DMS 273 (cell line): ENCODE measurements at regions not wholly inside any gene's neighbourhood (a gene's known extent, or its start where the extent isn't known, plus 50 kb on each side); places are given as distances from the start of the nearest gene placed in this dataset.
"Not testable (repeated sequence)": the region's sequence is repeated elsewhere in the genome, so short reads cannot be mapped to it uniquely, and the experiment has no call there.

Source experiments
- DNase-seq: peaks from one replicate; lab custom pipeline; 2025; ENCODE audit not compliant: unreplicated experiment; lab: John Stamatoyannopoulos, UW

DNA sequence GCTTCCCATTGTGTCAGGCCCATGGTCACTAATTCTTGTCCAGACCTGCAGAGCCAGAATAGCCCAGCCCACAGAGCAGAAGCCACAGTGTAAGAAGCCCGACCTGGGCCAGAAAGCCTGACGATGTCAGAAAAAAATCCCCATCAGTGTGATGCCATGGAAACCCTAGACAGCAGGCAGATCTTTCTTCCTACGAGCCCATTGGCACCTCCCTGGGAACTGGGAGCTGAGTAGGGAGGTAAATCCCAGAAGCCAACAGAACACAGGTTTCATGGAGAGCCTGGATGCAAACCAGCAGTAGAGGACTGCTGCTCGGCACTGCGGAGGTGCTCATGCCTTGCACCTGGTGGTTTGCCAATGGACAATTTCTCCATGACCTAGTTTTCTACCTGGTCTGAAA lies 82.2 kb upstream of the SLC22A16 start:
- DNase-seq, result no peak

DNA sequence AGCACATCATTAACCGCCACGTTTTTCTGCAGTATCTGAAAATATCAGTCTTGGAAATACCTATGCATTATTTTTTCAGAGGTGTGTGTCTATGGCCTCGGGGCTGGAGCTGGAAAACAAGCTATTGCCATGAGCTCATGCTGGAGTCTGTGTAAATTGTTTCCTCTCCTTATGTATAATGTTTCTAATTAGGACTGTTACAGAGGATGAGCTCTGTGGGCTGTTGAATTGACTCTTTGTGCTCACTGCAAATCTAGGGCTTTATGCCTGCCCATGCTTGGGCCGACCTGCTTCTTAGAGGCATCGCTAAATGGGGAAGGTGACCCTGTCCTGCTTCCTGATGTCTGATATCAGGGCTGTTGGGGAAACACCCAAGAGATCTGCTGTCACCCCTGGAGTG lies 80.8 kb upstream of the SLC22A16 start:
- DNase-seq, result no peak

DNA sequence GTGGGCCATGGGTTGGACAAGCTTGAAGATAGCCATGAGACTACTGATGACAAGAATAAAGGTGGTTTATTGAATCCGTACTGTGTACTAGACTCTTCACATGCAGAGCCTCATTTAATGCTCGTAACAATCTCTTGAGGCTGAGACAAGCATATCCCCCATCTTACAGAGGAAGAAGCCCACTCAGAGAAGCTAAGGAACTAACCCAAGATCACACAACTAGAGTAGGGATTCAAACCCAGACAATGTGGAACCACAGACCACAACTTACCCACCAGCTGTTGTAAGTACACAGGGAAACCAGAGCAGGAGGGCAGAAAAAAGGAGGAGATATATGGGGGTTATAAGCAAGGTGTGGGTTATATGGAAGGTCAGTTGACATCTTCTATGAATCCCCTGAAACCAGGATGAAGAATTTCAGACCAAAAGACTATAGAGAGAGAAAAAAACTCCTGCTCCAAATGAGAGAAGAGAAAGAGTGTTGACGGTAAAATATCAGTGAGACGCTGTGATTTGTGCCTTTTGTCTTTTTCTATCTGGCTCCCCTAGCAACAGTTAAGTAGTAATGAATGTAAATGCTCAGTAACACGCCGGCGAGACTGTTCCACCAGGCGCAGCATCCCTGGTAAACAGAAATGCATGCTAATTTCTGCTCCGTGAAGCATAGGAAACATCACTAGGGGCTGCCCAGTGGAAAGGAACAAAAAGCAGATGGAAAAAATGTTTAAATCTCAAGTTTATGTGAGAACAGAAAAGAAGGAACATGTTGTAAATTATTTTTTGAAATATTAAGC lies 80.1 kb upstream of the SLC22A16 start:
- DNase-seq, result no peak

DNA sequence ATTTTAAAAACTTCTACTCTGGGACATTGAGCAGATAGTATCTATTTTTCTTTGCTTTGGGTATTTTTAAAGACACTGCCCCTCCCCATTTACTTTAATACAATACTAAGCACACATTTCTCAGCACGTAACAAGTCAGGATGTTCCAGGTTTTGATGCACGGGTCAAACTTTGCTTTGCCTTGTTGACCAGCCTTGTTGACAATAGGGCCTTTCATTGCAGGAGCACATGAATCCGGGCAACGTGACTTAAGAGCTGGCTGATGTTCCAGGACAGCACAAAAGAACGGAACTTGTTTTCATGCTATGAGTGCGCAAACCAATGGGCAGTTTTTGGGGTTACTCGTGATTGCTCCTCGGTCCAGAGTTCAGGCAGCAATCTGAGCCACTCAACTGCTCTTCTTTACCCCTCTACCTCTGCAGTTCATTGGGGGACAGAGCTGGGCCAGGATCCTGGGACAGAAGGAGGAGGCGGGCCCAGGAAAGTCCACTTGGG lies 78.6 kb upstream of the SLC22A16 start:
- no peak for DNase-seq

DNA sequence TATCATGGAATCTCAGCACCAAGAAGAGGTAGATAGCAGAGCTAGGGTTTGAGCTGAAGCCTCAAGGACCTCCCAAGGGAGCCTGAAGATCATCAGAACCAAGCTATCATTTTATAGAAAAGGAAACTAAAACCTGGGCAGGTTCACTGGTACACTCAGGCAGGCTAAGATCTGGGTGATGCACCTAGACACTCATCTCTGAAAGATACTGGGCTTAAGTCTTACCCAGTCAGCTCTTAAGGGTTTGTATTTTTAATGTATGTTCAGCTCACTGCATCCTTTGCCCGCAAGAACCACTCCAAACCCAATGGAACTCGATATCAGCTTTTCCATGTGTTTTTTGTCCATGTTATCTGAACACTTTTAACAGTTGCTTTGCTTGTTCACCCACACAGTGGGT lies 78.0 kb upstream of the SLC22A16 start:
- no peak for DNase-seq

DNA sequence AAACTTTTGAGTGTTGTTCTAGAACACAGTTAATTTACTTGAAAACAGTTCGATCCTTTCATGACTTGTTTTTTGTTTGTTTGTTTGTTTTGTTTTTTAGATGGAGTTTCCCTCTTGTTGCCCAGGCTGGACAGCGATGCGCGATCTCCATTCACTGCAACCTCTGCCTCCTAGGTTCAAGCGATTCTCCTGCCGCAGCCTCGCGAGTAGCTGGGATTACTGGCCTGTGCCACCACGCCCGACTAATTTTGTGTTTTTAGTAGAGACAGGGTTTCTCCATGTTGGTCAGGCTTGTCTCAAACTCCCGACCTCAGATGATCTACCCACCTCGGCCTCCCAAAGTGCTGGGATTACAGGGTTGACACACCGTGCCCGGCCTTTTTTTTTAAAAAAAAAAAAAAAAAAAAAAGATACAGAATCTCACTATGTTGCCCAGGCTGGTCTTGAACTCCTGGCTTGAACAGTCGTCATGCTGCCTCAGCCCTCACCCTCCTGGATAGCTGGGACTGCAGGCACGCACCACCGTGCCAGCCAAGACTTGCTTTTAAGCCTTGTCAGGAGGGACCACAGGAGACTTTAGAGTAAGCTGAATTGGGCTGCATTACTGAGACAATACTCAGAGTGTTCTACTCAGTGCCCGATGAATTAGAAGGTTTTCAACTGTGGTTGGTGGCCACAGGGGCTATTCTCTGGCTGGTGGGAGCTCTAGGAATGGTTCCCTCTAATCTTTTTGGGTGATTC lies 76.7 kb upstream of the SLC22A16 start:
- no peak for DNase-seq

DNA sequence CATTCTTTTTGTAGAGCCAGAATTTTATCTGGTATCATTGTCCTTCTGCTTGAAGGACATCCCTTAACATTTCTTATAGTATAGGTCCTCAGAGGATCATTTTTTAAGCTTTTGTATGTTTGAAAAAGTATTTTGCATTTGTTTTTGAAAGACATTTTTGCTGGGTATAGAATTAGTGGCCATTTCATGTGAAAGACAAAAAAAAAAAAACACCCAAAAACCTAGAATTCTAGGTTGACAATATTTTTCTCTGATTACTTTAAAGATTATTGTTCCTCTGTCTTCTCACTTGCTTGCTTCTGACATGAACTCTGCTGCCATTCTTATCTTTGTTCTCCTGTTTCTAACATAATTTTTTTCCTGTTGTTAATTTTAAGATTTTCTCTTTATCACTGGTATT lies 75.7 kb upstream of the SLC22A16 start:
- no peak for DNase-seq

DNA sequence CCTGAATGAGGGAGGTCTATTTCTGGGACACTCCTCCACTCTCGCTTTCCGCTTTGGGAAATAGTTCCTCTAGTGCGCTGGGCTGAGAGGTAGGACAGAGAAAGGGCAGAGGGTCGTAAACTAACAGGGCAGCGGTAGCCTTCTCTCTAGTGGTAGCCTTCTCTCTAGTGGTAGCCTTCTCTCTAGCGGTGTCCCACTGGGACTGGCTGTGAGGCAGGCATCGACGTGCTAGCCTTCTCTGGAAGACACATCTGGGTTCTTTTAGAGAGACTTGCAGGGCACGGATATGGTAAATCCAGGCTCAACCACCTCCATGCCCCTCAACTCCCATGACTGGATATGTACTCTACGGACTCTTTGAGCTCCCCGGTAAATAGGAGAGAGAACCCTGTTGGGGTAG lies 74.7 kb upstream of the SLC22A16 start:
- DNase-seq, result no peak

DNA sequence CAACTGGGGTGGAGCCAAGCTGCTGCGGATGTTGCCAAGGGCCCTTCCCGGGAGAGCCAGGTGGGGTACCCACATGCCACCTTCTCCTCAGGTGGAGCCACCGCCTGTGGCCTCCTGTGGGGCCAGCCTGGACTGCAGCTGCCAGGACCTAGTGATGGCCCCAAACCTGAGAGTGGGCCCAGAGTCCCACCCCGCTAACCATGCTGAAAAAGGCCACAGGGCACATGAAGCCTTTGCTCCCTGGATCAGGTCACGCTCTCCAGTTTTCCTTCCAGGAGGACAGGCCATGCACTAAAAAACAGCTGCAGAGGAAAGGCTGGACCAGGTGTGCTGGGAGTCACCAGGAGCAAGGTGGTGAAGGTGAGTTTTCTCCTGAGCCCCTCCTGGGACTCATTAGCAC lies 73.9 kb upstream of the SLC22A16 start:
- DNase-seq, result no peak

DNA sequence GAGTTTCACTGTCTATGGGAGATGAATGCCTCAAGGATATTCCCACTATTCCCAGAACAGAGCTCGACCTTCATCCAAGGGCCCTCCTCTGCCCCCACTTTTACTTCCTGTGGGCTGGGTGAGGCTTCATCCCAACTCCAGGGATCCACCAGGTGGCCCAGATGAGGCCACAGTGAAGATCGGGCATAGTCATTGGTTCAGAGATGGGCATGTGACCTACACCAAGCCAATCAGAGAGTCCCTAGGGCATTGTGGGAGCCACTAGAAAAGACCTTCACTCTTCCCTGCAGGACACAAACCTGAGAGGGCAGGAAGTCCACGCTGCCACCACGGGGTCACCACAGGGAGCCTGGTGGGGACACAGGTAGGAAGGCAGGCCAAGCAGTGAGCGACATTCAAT lies 72.9 kb upstream of the SLC22A16 start:
- DNase-seq, result no peak

DNA sequence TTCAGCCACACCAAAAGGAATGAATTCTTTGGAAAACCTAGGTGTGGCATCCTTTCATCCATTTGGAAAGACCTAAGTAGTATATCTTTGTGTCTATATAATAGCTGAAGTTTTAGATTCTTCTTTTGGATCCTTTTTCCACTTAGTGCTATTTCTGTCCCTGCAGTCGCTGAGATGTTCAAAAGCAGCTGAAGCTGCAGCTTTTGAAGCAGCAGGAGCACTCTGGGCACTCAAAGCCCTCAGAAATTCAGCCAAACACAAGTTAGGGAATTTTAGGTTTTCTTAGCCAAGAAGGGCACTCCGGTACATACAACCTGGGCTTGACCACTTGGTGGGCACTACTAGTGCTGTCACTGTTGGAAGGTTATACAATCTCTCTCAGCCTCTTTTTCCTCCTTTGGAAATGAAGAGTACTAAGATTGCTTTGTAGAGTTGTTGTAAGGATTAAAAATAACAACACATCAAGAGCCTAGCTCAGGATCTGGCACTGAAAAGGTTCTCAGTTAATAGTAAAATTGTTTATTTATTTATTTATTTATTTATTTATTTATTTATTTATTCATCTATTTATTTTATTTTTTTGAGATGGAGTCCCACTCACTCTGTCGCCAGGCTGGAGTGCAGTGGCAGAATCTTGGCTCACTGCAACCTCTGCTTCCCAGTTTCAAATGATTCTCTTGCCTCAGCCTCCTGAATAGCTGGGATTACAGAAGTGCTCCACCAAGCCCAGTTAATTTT lies 71.9 kb upstream of the SLC22A16 start:
- no peak for DNase-seq

DNA sequence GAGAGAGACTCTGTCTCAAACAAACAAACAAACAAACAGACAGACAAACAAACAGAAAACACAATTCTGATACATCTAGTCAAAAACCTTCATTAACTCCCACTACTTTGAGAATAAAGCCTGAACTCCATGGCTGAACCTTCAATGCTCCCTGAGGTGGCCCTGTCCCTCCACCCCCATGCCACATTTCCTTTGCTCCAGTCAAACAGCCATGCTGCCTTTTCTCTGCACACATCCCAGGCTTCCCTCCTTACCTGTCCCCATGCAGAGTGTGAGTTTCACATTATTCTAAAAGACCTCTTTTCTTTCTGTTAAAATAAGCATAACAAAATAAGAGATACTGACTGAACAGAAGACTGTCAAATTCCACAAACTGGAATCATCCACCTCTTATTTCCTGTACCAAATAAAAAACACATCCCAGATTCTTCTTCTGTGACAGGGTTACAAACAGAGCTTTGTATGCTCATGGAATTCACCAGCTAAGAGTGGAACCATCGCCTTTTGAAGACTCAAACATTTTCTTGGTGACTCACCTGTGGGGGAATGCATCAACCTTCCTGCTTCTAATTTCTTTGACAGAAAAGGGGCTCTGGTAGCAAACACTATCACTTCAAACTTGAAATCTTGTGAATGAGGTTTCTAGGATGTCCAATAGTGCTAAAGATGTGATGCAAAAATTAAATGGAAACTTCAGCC lies 71.0 kb upstream of the SLC22A16 start:
- no peak for DNase-seq

DNA sequence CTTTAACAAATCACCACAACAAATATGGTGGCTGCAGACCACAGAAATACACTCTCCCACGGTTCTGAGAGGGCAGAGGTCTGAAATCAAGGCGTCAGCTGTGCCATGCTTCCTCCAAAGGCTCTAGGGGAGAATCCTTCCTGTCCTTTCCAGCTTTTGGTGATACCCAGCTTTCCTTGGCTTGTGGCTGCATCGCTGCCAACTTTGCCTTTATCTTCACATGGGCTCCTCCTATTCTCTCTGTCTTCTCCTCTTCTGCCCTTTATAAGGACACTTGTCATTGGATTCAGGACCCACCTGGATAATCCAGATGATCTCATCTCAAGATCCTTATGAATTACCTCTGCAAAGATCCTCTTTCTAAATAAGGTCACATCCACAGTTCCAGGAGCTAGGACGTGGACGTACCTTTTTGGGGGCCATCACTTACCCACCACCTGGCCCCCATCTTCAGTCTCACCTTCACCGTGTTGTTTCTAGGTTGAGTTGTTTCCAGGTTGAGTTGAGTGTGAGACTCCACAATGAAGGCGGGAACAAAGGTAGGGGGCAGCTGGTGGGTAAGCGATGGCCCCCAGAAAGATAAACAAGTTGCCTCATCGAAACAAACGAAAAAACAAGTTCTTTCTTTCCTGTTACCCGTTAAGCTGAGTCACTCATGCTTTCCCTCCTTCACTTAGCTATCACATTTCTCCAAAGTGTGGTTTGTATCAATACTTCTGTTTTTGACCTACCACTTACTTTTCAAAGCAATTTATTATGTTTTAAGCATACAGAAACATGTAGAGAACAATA lies 68.9 kb upstream of the SLC22A16 start:
- DNase-seq, result no peak

DNA sequence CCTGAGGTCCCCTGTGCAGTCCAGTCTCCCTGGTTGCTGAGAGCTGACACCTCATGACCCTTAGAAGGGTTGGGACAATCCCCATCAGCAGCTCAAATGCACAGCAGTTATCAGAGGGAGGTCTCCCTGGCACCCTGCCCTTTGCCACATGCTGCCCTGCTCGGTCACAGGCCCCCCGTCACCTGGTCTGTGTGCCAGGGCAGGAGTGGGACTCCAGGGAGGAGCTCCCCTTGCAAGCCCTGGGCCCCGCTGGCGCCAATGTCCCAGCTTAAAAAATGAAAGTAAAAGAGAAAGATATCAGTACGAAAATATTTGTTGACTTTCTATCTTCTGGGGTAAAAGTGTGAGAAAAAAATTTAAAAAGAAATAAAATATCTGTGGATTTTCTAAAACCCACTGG lies 68.1 kb upstream of the SLC22A16 start:
- DNase-seq, result no peak

DNA sequence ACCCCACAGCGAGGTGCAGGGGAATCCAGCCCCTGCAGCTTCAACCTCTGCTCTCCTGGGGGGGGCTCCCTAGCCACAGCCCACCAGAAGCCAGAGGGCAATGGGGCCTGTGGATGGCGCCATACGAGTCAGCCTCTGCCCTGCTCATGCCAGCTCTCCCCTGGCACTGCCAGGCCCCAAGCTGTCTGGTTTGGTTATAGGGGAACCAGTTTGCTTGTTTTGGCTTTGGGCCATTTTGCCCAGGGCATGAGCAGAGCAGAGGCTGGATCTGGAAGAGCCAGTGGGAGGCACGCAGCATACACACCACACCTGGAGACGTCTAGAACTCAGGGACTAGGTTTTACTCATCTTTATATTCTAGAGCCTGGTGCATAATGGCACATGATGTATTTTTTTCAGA lies 66.7 kb upstream of the SLC22A16 start:
- DNase-seq, result no peak

DNA sequence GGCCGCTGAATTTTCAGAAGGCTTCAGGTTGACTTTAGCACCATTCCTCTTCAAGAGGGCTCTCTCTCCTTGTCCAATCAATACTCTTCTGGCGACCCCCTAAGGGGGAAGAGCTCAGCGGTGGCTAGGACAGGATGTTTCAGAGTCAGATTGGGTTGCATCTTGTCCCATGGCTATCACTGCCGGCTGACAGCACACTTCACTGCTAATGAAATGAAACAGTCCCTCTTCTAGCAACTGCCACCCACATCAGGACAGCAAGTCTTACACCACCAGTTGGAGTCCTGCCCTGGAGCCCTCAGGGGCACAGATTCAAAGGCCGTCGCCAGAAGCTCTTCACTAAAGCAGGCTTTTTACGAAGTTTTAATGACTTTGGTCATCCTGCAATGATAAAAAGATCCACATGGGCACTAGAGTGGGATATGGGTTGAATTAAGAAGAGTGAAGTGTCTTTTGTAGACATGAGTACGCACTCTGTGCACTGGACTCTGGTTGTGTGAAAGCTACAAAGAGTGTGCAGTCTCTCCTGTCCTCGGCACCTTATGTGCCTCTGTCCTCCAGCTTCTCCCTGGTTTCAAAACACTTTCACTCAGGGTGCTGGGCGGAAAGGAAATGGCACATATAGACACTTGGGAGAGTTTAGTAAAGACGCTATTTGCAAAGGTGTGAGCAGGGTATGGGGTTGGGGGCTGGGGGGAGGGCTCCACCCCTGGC lies 66.1 kb upstream of the SLC22A16 start:
- DNase-seq, result no peak

DNA sequence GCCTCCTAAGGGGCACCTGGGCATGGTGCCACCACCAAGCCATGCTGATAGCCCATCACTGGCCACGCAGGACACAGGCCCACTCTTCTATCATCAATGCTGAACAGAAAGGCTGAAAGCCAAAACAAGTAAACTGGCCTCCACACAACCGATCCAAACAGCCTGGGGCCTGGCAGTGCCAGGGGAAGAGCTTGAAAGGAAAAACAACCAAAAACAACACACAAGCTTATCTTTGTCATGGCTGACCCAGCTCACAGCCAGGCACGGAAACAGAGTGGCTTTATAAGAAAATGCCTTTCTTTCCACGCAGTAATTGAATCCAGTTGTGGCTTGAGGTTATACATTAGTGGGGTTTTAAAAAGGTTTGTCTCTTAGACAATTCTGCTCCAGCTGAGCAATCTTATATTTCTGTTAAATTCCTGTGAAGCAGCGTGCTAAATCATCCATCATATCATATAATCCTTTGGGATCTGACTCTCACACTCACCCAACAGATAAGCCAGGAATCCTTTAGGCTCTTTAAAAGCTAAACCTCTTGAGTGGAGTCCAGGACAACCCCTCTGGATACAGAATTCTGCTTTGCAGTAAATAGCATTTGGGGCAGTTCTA lies 65.4 kb upstream of the SLC22A16 start:
- DNase-seq, result no peak

DNA sequence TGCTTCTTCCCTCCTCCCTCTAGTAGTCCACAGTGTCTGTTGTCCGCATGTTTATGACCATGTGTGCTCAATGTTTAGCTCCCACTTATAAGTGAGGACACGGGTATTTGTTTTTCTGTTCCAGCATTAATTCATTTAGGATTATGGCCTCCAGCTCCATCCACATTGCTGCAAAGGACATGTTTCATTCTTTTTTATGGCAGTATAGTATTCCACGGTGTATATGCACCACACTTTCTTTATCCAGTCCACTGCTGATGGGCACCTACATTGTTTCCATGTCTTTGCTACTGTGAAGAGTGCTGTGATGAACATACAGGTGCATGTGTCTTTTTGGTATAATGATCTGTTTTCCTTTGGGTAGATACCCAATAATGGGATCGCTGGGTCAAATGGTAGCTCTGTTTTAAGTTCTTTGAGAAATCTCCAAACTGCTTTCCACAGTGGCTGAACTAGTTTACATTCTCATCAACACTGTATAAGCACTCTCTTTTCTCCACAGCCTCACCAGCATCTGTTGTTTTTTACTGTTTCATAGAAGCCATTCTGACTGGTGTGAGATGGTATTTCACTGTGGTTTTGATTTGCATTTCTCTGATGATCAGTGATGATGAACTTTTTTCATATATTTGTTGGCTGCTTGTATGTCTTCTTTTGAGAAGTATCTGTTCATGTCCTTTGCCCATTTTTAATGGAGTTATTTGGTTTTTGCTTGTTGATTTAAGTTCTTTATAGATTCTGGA lies 63.0 kb upstream of the SLC22A16 start:
- DNase-seq, result not testable (repeated sequence)
